ENCODE measurements at regions not wholly inside any gene's neighbourhood (a gene's known extent, or its start where the extent isn't known, plus 50 kb on each side); places are given as distances from the start of the nearest gene placed in this dataset.

- TF ChIP-seq POLR2AphosphoS5 (IDR thresholded peaks at IDR 0.05; ENCODE audit: low read depth, low read length) (no peak), POLR2A (IDR thresholded peaks at IDR 0.05; ENCODE audit: low read depth, low read length) (no peak)
Observed at GRCh38 chr3:71893122-71893521, 108.2 kb upstream of the PROK2 start.
